Muscle of leg (tissue), 3 donors: ENCODE measurements at regions not wholly inside any gene's neighbourhood (a gene's known extent, or its start where the extent isn't known, plus 50 kb on each side); places are given as distances from the start of the nearest gene placed in this dataset.
A peak's percentile ranks its signal among the peaks of the same experiment; 100 is the strongest.

Experiments
- DNase-seq: peaks from one replicate; pipeline ENCODE4 v3.0.0; 2013
- H3K27ac ChIP-seq: one replicate; pipeline ENCODE4 v1.5.1; 2013; ENCODE audit warnings: mild to moderate bottlenecking, low read length, control low read depth
- H3K27me3 ChIP-seq: one replicate; pipeline ENCODE4 v1.6.1; 2013; ENCODE audit warnings: low read length; ENCODE audit not compliant: control insufficient read depth, insufficient read depth
- H3K36me3 ChIP-seq: one replicate; pipeline ENCODE4 v1.6.1; 2013; ENCODE audit warnings: low read length; ENCODE audit not compliant: control insufficient read depth, insufficient read depth
- H3K4me1 ChIP-seq: one replicate; pipeline ENCODE4 v1.6.1; 2013; ENCODE audit warnings: low read length; ENCODE audit not compliant: control insufficient read depth, insufficient read depth
- H3K4me3 ChIP-seq: one replicate; pipeline ENCODE4 v1.5.1; 2013; ENCODE audit warnings: low read length, control low read depth
- H3K9me3 ChIP-seq: replicated peaks from 2 replicates; pipeline ENCODE4 v1.6.1; 2013; ENCODE audit warnings: low read depth, low read length; ENCODE audit not compliant: control insufficient read depth
- WGBS: methylation state at CpG from one replicate; pipeline ENCODE4 v1.1.5; 2013; ENCODE audit warnings: missing lambda C conversion rate; ENCODE audit not compliant: insufficient coverage; 5-methylcytosine and 5-hydroxymethylcytosine counted together

- Histone ChIP-seq H3K4me1 (peaks cover 12% of the 10 kb centered on the region), H3K36me3 (no peaks in the 10 kb centered on the region), H3K4me3 (no peak overlapping the region), H3K9me3 (no peaks in the 10 kb centered on the region), H3K27ac (no peak overlapping the region), H3K27me3 (peaks cover 9% of the 10 kb centered on the region)
- no peak for DNase-seq
- 50% methylated on average over 1 of the region's 4 CpGs for WGBS
These were observed 81.4 kb downstream of the MYCN start for GRCh38 chr2:16021611-16022363.

GRCh38 chr2:16020389-16021008 lies 80.1 kb downstream of the MYCN start:
- peaks cover 12% of the 10 kb centered on the region for H3K4me1 ChIP-seq
- no peak overlapping the region for H3K27ac ChIP-seq
- no peak for DNase-seq
- H3K36me3 ChIP-seq: no peaks in the 10 kb centered on the region
- H3K4me3 ChIP-seq: no peak overlapping the region
- 80% methylated on average over 2 of the region's 5 CpGs for WGBS
- H3K9me3 ChIP-seq: no peaks in the 10 kb centered on the region
- peaks cover 7% of the 10 kb centered on the region for H3K27me3 ChIP-seq

- Histone ChIP-seq H3K4me1 (peaks cover 12% of the 10 kb centered on the region), H3K4me3 (no peak overlapping the region), H3K9me3 (no peaks in the 10 kb centered on the region), H3K36me3 (no peaks in the 10 kb centered on the region), H3K27me3 (peaks cover 9% of the 10 kb centered on the region), H3K27ac (no peak overlapping the region)
- DNase-seq: no peak
- no CpG with 5 or more reads among the region's 4 CpGs for WGBS
These were observed 79.4 kb downstream of the MYCN start for GRCh38 chr2:16019617-16020351.

DNA sequence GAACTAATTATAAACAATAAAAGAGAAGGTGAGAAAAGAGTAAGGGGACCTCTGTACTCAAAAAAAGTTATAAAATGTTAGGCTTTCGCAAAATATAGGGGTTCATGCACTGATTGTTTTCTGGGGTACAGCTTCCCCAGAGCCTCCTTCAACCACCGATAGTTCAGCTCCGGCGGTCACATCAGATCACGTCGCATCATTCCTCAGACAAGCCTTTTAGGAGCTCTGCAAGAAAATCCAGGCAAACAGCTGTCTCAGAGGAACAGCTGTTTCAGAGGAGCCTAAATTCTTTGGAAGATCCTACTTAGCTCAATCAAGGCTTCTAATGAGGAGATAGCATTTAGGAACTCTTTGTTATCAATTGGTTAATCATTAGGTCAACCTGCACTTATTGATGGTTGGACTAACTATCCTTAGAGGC lies 78.7 kb downstream of the MYCN start:
- no peaks in the 10 kb centered on the region for H3K36me3 ChIP-seq
- 66% methylated on average over 5 of the region's 6 CpGs for WGBS
- H3K27me3 ChIP-seq: peaks cover 15% of the 10 kb centered on the region
- peak; percentile 40 for DNase-seq
- H3K4me3 ChIP-seq: no peak overlapping the region
- no peaks in the 10 kb centered on the region for H3K9me3 ChIP-seq
- peaks cover 12% of the 10 kb centered on the region for H3K4me1 ChIP-seq
- H3K27ac ChIP-seq: no peak overlapping the region

- H3K4me3 ChIP-seq: no peak overlapping the region
- H3K4me1 ChIP-seq: peaks cover 17% of the 10 kb centered on the region
- H3K27me3 ChIP-seq: peaks cover 21% of the 10 kb centered on the region
- no peaks in the 10 kb centered on the region for H3K36me3 ChIP-seq
- H3K27ac ChIP-seq: no peak overlapping the region
- H3K9me3 ChIP-seq: no peaks in the 10 kb centered on the region
- no peak for DNase-seq
- WGBS: 88% methylated on average over 9 of the region's 13 CpGs
These were observed 78.1 kb downstream of the MYCN start for GRCh38 chr2:16018277-16019059.

DNA sequence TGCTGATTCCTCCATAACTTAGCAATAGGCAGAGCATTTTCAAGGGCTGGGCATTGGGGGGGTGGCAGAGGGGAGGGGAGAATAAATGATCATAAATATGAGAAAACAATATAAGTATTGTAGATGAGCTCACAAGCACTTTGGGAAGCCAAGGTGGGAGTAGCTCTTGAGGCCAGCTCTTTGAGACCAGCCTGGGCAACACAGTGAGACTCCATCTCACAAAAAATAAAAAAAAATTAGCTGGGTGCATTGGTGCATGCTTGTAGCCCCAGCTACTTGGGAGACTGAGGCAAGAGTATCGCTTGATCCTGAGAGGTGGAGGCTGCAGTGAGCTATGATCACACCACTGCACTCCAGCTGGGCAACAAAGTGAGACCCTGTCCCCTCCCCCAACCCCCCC lies 75.9 kb downstream of the MYCN start:
- peaks cover 35% of the 10 kb centered on the region for H3K27me3 ChIP-seq
- no peaks in the 10 kb centered on the region for H3K9me3 ChIP-seq
- no peak overlapping the region for H3K4me3 ChIP-seq
- H3K36me3 ChIP-seq: no peaks in the 10 kb centered on the region
- no peak for DNase-seq
- no CpG with 5 or more reads among the region's 1 CpG for whole genome bisulfite sequencing
- H3K4me1 ChIP-seq: peaks cover 21% of the 10 kb centered on the region
- H3K27ac ChIP-seq: no peak overlapping the region

GRCh38 chr2:16015903-16016265 lies 75.5 kb downstream of the MYCN start:
- no peak for DNase-seq
- WGBS: no CpG with 5 or more reads among the region's 2 CpGs
- Histone ChIP-seq H3K4me1 (peaks cover 21% of the 10 kb centered on the region), H3K27me3 (peaks cover 35% of the 10 kb centered on the region), H3K4me3 (no peak overlapping the region), H3K27ac (no peak overlapping the region), H3K36me3 (no peaks in the 10 kb centered on the region), H3K9me3 (no peaks in the 10 kb centered on the region)

DNA sequence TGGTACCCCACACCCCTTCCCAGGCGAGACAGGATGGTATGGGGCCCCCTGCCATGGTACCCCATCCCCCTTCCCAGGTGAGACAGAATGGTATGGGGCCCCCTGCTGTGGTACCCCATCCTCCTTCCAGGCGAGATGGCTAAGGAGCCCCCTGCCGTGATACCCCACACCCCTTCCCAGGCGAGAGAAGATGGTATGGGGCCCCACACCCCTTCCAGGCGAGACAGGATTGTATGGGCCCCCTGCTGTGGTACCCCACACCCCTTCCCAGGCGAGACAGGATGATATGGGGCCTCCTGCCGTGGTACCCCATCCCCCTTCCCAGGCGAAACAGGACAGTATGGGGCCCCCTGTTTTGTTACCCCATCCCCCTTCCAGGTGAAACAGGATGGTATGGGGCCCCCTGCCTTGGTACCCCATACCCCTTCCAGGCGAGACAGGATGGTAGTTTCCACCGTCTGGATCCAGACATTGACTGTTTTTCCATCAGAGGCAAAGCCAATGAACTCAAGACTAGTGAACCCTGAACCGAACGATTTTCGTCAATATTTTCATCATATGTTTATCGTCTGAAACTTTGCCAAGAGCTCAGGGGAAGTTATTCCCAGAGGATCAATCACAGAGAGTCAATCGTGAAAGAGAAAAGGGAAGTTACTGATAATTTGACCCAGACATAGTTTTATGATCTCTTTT lies 75.0 kb downstream of the MYCN start:
- no peak for DNase-seq
- Histone ChIP-seq H3K27me3 (peaks cover 37% of the 10 kb centered on the region), H3K27ac (no peak overlapping the region), H3K4me1 (peaks cover 21% of the 10 kb centered on the region), H3K9me3 (no peaks in the 10 kb centered on the region), H3K36me3 (no peaks in the 10 kb centered on the region), H3K4me3 (no peak overlapping the region)
- 70% methylated on average over 10 of the region's 15 CpGs for WGBS

DNA sequence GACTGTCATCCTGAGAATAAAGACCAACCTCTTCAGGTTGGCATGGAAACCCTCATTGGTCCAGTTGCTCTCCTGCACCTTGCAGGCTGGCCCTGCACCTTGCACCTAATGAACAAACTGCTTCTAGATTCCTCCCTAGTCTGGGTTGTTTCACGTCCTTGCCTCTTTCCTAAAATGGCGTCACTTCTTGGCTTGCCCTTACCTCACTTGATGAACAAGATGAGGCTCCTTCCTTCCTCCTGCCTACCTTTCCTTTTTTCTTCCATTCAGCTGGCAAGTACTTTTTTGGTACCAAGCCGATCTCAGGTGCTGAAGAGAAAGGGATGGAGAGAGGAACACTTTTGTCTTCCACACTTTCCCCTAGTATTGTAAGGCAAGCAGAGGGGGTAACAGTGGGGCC lies 74.5 kb downstream of the MYCN start:
- H3K27me3 ChIP-seq: peaks cover 38% of the 10 kb centered on the region

More for the DNA sequence above, 74.5 kb downstream of the MYCN start:
- WGBS: 86% methylated on average over 1 of the region's 3 CpGs
- Histone ChIP-seq H3K27ac (no peak overlapping the region), H3K36me3 (no peaks in the 10 kb centered on the region), H3K4me1 (peaks cover 21% of the 10 kb centered on the region), H3K4me3 (no peak overlapping the region), H3K9me3 (no peaks in the 10 kb centered on the region)
- no peak for DNase-seq
